ENCODE measurements at regions not wholly inside any gene's neighbourhood (a gene's known extent, or its start where the extent isn't known, plus 50 kb on each side); places are given as distances from the start of the nearest gene placed in this dataset.

- TF ChIP-seq ZC3H10 (CRISPR knock-in tag; IDR thresholded peaks at IDR 0.05) (no peak), RARB (CRISPR knock-in tag; IDR thresholded peaks at IDR 0.05) (no peak), ZFP3 (CRISPR knock-in tag; IDR thresholded peaks at IDR 0.05) (no peak), OSR1 (CRISPR knock-in tag; IDR thresholded peaks at IDR 0.05) (no peak), CSDC2 (CRISPR knock-in tag; IDR thresholded peaks at IDR 0.05) (no peak), PATZ1 (CRISPR knock-in tag; IDR thresholded peaks at IDR 0.05; ENCODE audit: borderline replicate concordance) (no peak), BACH2 (CRISPR knock-in tag; IDR thresholded peaks at IDR 0.05; ENCODE audit: borderline replicate concordance) (no peak), ZNF565 (CRISPR knock-in tag; conservative IDR thresholded peaks at IDR 0.05; ENCODE audit: low read depth) (no peak), ARNTL (CRISPR knock-in tag; IDR thresholded peaks at IDR 0.05; ENCODE audit: borderline replicate concordance, low read depth) (no peak), ZFP30 (CRISPR knock-in tag; IDR thresholded peaks at IDR 0.05) (no peak), GLIS3 (CRISPR knock-in tag; IDR thresholded peaks at IDR 0.05) (no peak)
These were observed 54.8 kb upstream of the CREB3L1 start for GRCh38 chr11:46222490-46223251.

Data from SK-N-SH treated with all-trans-retinoic acid at 6 μM for 48 hours (cell line).